HS-5 (cell line): ENCODE measurements at regions not wholly inside any gene's neighbourhood (a gene's known extent, or its start where the extent isn't known, plus 50 kb on each side); places are given as distances from the start of the nearest gene placed in this dataset.
"Not testable (repeated sequence)": the region's sequence is repeated elsewhere in the genome, so short reads cannot be mapped to it uniquely, and the experiment has no call there.

ENCODE experiments used
- DNase-seq: peaks from one replicate; pipeline ENCODE4 v3.0.0-alpha.2; 2012; ENCODE audit warnings: low read depth

GRCh38 chr13:71214821-71215220, 652.2 kb downstream of the DACH1 start:
- DNase-seq = no peak

DNA sequence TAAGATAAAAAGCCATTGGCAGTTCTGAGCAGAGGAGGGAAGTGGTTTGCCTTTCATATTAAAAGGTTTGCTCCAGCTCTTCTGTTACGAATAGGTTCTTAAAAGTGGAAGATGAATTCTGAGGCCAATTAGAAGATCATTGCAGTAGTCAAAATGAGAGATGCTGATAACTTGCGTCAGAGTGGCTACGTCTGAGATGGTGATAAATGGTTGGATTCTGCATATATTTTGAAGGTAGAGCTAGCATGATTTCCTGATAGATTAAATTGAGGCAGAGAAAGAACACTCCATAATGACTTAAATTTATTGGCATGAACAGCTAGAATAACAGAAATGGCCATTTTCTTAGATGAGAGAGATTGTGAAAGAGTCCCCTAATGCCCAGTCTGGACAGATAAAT, 652.6 kb downstream of the DACH1 start:
- DNase-seq = no peak

- no peak for DNase-seq
These were observed 653.7 kb downstream of the DACH1 start for GRCh38 chr13:71213252-71213821.

GRCh38 chr13:71210861-71211260, 656.1 kb downstream of the DACH1 start:
- no peak for DNase-seq

GRCh38 chr13:71209217-71209616, 657.8 kb downstream of the DACH1 start:
- DNase-seq = no peak

DNA sequence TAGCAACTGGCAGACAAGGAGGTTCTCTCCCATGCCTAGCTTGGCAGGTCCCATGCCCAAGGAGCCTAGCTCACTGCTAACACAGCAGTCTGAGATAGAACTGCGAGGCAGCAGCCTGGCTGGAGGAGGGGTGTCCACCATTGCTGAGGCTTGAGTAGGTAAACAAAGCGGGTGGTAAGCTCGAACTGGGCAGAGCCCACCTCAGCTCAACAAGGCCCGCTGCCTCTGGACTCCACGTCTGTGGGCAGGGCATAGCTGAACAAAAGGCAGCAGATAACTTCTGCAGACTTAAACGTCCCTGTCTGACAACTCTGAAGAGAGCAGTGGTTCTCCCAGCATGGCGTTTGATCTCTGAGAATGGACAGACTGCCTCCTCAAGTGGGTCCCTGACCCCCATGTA, 682.4 kb downstream of the DACH1 start:
- DNase-seq = not testable (repeated sequence)

DNA sequence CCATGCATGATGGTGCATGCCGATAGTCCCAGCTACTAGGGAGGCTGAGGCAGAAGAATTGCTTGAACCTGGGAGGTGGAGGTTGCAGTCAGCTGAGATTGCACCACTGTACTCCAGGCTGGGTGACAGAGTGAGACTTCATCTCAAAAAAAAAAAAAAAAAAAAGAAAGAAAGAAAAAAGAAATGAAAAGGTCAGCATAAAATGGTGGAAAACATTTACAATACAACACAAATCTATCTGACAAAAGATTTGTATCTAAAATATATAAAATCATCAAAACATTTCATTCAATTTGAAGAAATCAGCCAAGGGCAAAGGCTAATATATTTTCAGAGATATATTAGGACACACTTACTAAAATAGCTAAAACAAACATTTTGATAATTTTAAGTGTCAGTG, 683.7 kb downstream of the DACH1 start:
- DNase-seq = not testable (repeated sequence)

DNA sequence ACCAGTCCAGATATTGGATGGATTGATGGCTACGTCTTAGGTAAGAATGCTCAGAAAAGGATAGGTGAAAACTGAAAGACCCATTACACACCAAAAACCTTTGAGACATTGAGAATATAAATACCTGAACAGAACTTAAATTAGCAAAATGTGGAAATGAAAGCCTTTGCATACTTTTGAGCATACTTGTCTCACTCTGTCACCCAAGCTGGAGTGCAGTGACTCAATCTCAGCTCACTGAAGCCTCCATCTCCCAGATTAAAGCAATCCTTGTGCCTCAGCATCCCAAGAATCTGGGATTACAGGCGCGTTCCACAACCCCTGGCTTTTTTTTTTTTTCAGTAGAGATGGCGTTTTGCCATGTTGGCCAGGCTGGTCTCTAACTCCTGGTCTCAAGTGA, 695.3 kb downstream of the DACH1 start:
- DNase-seq = no peak

GRCh38 chr13:71169180-71169579, 697.8 kb downstream of the DACH1 start:
- DNase-seq = no peak

DNA sequence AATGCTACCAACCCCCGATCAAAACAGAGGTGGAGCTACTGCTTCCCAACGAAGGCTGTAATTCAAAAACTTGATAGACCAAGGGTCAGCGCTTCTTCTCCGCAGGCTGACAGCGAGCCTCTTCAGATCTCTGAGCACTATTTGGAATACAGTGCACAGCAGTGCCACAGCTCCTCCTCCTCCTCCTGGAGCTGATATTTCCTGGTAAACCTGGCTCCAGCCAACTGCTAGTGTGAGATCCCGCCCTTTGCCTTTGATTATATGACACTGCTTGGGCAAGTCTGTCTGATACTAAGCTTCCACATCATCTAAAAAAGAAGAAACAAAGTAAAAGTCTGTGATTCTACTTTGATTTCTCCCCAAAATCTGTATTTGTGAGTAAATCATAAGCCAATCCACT, 710.5 kb downstream of the DACH1 start:
- no peak for DNase-seq

DNA sequence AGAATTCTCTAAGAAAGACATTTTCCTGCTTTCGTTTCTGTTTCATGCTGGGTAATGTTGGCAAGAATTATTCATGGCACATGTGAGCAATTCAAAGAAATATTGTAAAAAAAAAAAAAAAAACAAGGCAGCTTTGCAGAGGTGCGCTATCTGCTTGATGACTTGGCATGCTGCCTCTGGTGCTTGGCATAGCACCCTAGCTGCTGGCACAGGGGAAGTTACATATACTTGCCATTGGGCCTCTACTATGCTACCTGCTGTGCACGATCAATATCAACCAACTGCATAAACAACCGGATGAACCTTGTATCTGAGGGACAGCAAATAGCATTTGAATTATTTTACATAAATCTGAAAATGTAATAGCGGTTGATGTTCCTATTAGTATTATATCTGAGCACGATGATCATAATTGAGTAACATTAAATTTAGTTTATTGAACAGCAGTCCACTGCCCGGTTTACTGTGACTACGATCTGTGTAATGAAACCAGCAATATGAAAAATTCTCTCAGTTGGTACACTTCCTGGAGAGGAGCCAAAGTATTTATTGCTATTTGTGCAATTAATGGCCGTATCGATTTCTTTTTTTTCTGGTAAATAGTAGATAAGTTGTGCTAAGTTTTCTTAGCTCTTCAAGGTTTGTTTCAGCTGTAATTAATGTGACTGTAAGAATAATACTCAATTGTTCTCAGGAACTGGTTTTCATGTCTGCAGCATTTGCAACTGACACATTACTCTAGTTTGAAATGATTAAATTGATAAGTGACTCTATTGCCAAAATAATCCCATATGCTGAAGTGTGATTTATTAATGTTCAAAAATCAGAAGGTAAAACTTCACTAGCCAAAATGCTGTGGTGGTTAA, 717.3 kb downstream of the DACH1 start:
- DNase-seq = no peak

DNA sequence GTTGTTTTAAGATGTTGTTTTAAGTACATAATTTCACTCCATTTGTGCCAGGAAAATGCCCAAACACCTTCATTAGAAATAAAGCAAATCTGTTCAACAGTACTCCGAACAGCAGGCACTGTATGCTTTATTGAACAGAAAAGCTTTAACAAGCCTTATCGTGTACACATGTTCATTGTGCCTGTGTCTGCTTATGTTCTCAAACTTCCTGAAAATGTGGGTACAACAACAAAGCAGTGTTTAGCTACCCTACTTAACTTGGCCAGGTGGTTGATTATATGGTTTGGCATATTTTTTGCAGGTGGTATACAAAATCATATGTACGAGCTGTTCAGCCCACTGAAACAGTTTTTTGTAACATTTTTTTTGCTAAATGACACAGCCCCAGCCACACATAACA, 718.0 kb downstream of the DACH1 start:
- DNase-seq = no peak

- no peak for DNase-seq
These were observed 718.6 kb downstream of the DACH1 start for GRCh38 chr13:71148396-71148795.

GRCh38 chr13:71144883-71145282, 722.1 kb downstream of the DACH1 start:
- no peak for DNase-seq

DNA sequence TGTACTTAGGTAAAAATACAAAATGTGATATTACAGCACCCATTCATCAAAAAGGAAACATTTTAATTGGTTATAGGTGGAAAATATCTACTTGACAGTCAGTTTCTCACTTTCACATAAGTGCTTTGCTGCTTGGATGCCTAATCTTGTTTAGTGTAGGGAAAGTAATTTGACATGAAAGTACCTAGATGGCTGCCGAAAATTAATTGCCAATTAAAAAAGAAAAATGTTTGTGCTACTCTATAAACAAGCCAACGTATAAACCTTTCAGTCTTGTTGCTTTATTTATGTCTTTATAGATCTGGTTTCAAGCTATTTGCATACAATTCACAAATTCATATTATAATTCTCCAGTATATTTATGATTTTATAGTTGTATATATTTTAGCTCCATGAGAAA, 729.9 kb downstream of the DACH1 start:
- DNase-seq = no peak

DNA sequence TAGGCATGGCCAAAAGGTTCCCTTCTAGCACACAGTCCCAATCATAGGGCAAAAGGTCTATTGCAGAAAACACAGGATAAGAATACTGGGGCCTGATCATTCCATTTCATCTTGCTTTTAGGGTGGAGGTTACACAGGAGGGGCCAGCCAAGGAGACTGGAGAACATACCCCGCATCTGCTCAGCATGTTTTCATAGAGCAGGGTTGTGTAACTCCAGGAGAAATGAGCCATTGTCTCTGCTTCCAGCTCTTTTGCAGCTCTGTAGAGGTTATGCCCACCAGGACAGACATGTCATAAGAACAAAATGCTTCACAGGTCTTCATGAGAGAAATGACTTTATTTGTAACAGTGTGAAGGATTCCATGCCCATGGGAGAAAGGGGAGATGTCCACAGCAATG, 742.8 kb downstream of the DACH1 start:
- DNase-seq = no peak

DNA sequence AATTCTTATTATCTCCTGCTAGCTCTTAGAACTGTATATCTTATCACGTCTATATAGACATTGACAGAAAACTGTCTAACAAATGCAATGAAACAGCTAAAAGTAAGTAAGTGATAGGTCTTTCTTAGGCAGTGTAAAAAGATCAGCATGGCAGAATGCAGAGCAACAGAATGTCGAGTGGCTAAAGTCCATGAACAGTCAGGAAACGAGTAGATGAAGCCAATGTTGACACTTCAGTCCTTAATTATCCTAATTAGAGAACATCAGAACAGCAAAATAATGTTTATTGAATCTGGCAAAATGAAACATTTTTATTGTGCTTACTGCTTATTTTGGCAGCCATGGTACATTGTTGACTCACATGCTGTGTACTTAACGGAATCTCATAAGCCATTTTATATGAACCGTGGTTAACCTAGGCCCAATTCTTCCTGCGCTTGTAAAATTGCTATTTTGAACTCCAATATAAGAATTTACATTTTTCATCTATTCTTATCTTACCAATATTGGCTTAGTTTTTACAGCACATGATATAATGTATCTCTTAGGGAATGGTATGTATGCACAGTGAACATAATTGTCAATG, 748.1 kb downstream of the DACH1 start:
- DNase-seq = no peak

DNA sequence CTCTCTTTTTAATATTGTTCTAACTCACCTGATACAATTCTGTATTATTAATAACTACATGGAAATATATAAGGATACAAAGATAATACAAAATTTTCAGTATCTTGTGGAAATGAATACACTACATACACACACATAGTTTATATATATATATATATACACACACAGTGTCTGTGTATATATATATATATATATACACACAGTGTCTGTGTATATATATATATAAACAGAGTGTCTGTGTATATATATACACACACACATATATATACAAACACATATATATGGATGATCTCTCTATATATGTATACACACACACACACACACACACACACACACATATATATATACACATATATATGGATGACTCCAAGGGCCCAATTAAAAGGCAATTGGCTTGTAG, 749.1 kb downstream of the DACH1 start:
- DNase-seq = no peak

- DNase-seq = no peak
These were observed 751.7 kb downstream of the DACH1 start for GRCh38 chr13:71115301-71115700.

GRCh38 chr13:71096421-71096820, 770.6 kb downstream of the DACH1 start:
- no peak for DNase-seq

GRCh38 chr13:71090990-71091389, 776.0 kb downstream of the DACH1 start:
- DNase-seq = no peak

DNA sequence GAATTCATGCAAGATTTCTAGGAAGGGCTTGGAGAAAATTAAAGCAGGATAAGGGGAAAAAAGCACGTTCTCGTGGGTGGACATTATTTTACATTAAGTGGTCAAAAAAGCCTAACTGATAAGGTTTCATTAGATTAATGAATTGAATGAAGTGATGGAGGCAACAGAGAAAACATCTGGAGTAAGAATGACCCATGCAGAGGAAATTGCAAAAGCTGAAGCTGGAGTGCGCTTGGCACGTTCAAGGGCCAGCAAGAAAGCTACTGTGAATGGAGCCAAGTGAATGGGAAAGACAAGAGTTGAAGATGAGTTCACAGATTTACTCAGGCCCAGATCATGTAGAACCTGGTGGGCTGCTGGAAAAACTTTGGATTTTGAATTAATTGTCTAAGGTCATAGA, 777.9 kb downstream of the DACH1 start:
- DNase-seq = no peak

- no peak for DNase-seq
These were observed 779.6 kb downstream of the DACH1 start for GRCh38 chr13:71087432-71087831.

- no peak for DNase-seq
These were observed 780.0 kb downstream of the DACH1 start for GRCh38 chr13:71087006-71087405.
